22Rv1 (cell line): ENCODE measurements at regions not wholly inside any gene's neighbourhood (a gene's known extent, or its start where the extent isn't known, plus 50 kb on each side); places are given as distances from the start of the nearest gene placed in this dataset.

ENCODE experiments used
- ZFX ChIP-seq: fragments of 450-650 bp; IDR thresholded peaks from 2 replicates; pipeline ENCODE4 v1.6.1; 2017; ENCODE audit warnings: antibody characterized with exemption, borderline replicate concordance
- TF ChIP-seq, protein P1 (sequence below): fragments of 450-650 bp; IDR thresholded peaks from 2 replicates; pipeline ENCODE4 v1.5.1; 2017; ENCODE audit warnings: mild to moderate bottlenecking

DNA sequence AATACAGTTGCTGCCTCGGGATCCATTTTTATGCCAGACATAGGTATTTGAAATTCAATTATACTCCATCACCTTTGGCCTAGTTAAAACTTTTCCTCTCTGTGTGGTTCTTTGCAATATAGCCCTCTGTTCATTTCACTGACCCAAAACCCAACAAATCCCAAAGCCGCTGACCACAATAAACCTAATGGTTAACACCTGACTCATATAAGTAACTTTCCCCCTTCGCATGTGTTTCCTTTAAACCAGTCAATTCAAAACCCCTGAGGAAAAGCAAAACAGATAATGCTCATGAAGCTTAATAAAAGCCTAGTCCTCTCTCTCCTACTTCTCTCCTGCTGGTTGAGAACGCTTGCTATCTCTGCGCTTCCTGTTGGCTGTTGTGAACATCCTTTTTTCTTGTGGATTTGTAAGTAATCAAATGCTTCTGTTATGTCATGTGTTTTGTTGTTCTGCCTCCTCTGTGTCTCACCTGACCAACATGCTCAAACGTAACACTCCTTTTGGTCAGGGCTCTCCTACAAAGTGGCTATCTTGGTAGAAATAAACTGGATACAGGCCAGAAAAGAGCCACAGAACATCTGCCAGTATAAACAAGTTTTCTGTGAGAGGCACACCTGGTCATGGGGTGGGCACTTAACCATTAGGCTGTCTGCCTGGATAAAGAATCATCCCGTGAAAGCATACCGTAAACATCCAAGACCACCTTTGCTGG, 652.6 kb downstream of the METTL15 start:
- TF ChIP-seq, protein P1, sequence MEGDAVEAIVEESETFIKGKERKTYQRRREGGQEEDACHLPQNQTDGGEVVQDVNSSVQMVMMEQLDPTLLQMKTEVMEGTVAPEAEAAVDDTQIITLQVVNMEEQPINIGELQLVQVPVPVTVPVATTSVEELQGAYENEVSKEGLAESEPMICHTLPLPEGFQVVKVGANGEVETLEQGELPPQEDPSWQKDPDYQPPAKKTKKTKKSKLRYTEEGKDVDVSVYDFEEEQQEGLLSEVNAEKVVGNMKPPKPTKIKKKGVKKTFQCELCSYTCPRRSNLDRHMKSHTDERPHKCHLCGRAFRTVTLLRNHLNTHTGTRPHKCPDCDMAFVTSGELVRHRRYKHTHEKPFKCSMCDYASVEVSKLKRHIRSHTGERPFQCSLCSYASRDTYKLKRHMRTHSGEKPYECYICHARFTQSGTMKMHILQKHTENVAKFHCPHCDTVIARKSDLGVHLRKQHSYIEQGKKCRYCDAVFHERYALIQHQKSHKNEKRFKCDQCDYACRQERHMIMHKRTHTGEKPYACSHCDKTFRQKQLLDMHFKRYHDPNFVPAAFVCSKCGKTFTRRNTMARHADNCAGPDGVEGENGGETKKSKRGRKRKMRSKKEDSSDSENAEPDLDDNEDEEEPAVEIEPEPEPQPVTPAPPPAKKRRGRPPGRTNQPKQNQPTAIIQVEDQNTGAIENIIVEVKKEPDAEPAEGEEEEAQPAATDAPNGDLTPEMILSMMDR, result no peak
- no peak for TF ChIP-seq ZFX
